K562 (cell line): ENCODE measurements at regions not wholly inside any gene's neighbourhood (a gene's known extent, or its start where the extent isn't known, plus 50 kb on each side); places are given as distances from the start of the nearest gene placed in this dataset.

Source experiments
- ATAC-seq: fragments of 200-7000 bp; cut with Tn5 transposase; 3 replicates; pipeline ENCODE4 v1.9.1; 2020; ENCODE audit warnings: moderate library complexity
- BruUV-seq: library from RNA; stranded (reverse); fragments of 400-500 nt; replicated peaks from 2 replicates; lab custom pipeline; 2021; lab: Mats Ljungman, UMichigan
- CTCF ChIA-PET: fragments of 300-600 bp; formaldehyde crosslinking; extraction: SDS; loops from one replicate; lab custom pipeline; 2021; ENCODE audit warnings: low intra/inter-chr PET ratio; lab: Yijun Ruan, JAX
- POLR2A ChIA-PET: fragments of 300-600, 350-650 bp; sonication (Branson Sonifier 250); formaldehyde crosslinking; extraction: SDS; loops from one replicate; lab custom pipeline; 2021; ENCODE audit warnings: antibody characterized with exemption, inconsistent platforms; lab: Yijun Ruan, JAX
- DNase-seq, 4 experiments: peaks; one replicate each; pipeline versions ENCODE4 v3.0.0 to v3.0.0-alpha.2; 2011 to 2018; ENCODE audit warnings: low spot score in 3 of 4, mixed read lengths in 3 of 4; ENCODE audit errors: extremely low read depth in 1 of 4
- FAIRE-seq: peaks from 2 replicates; lab custom pipeline; 2011; peaks lifted over from hg19 to GRCh38; lab: Jason Lieb, UNC
- H2AFZ ChIP-seq: 2 replicates; pipeline ENCODE4 v1.6.0; 2011; ENCODE audit warnings: low read depth, low read length, control low read depth, inconsistent platforms
- H3K27ac ChIP-seq: fragments of 200-600 bp; 3 replicates; pipeline ENCODE4 v1.8.0; 2011; ENCODE audit warnings: low read depth, mild to moderate bottlenecking, control low read depth, inconsistent platforms, low read length, moderate library complexity, mixed read lengths; ENCODE audit errors: extremely low read depth
- H3K27me3 ChIP-seq, 2 experiments: fragments of 300-600 bp in 1 of 2; 2 replicates in 1 of 2; 3 replicates in 1 of 2; pipeline versions ENCODE4 v1.6.0 to v1.8.0; 2011; ENCODE audit warnings: inconsistent platforms in 2 of 2, low read length in 2 of 2, mild to moderate bottlenecking in 1 of 2, mixed read lengths in 1 of 2, moderate library complexity in 1 of 2; ENCODE audit not compliant: control insufficient read depth in 2 of 2, insufficient read depth in 2 of 2
- H3K36me3 ChIP-seq: fragments of 300-600 bp; 3 replicates; pipeline ENCODE4 v1.8.0; 2011; ENCODE audit warnings: mild to moderate bottlenecking, low read length, inconsistent platforms; ENCODE audit not compliant: control insufficient read depth, insufficient read depth
- H3K4me1 ChIP-seq, 2 experiments: fragments of 200-600 bp in 1 of 2; replicated peaks in 1 of 2; 2 replicates in 1 of 2; 3 replicates in 1 of 2; pipeline versions ENCODE4 v1.5.1 to v1.8.0; 2011; ENCODE audit warnings: inconsistent platforms in 2 of 2, low read length in 2 of 2, mild to moderate bottlenecking in 1 of 2, mixed read lengths in 1 of 2, moderate library complexity in 1 of 2; ENCODE audit not compliant: control insufficient read depth in 2 of 2, insufficient read depth in 2 of 2
- H3K4me2 ChIP-seq: 2 replicates; pipeline ENCODE4 v1.6.1; 2011; ENCODE audit warnings: low read length, control low read depth, inconsistent platforms, mixed read lengths; ENCODE audit not compliant: insufficient read depth
- H3K4me3 ChIP-seq: fragments of 200-600 bp; sonication (generic), shearing (Covaris generic); 2 replicates; pipeline ENCODE4 v1.5.1; 2016; ENCODE audit warnings: control low read depth, inconsistent platforms
- H3K79me2 ChIP-seq: fragments of 200-600 bp; 3 replicates; pipeline ENCODE4 v1.8.0; 2011; ENCODE audit warnings: low read length, inconsistent platforms; ENCODE audit not compliant: control insufficient read depth, insufficient read depth
- H3K9ac ChIP-seq, 2 experiments: 2 replicates each; pipeline versions ENCODE4 v1.6.0 to v1.6.1; 2011; ENCODE audit warnings: low read depth in 2 of 2, low read length in 2 of 2, control low read depth in 1 of 2, inconsistent platforms in 1 of 2, mild to moderate bottlenecking in 1 of 2, mixed read lengths in 1 of 2; ENCODE audit not compliant: insufficient read depth in 1 of 2
- H3K9me1 ChIP-seq: one replicate; pipeline ENCODE4 v1.6.0; 2011; ENCODE audit warnings: inconsistent platforms, mild to moderate bottlenecking, low read length, moderate library complexity; ENCODE audit not compliant: control insufficient read depth, insufficient read depth
- H3K9me3 ChIP-seq: replicated peaks from 2 replicates; pipeline ENCODE4 v1.5.1; 2011; ENCODE audit warnings: low read depth, low read length, inconsistent platforms; ENCODE audit not compliant: control insufficient read depth, insufficient read depth
- H4K20me1 ChIP-seq: replicated peaks from 2 replicates; pipeline ENCODE4 v1.6.1; 2011; ENCODE audit warnings: low read length, inconsistent platforms, mixed read lengths; ENCODE audit not compliant: control insufficient read depth, insufficient read depth
- C11orf30 ChIP-seq: fragments of 450-650 bp; IDR thresholded peaks from 2 replicates; pipeline ENCODE4 v1.6.1; 2016; ENCODE audit warnings: low read depth, mild to moderate bottlenecking
- CEBPB ChIP-seq: fragments of 450-650 bp; IDR thresholded peaks from 2 replicates; pipeline ENCODE4 v1.6.1; 2016; ENCODE audit warnings: missing genetic modification characterization, missing compliant biosample characterization
- POLR3G ChIP-seq: IDR thresholded peaks from 2 replicates; pipeline ENCODE4 v1.6.1; 2011; ENCODE audit not compliant: insufficient read length, insufficient replicate concordance; ENCODE audit errors: extremely low read depth
- POU5F1 ChIP-seq: fragments of 150-350 bp; IDR thresholded peaks from 2 replicates; pipeline ENCODE4 v1.6.1; 2014; ENCODE audit warnings: borderline replicate concordance, low read length, low read depth, mild to moderate bottlenecking; ENCODE audit not compliant: partially characterized antibody
- RBM39 ChIP-seq: fragments of 200-400 bp; formaldehyde crosslinking; optimal IDR thresholded peaks from 2 replicates; pipeline ENCODE3; 2018; ENCODE audit warnings: low read depth, low read length
- ZBTB1 ChIP-seq: sonication (generic); formaldehyde crosslinking; IDR thresholded peaks from 2 replicates; pipeline ENCODE4 v1.8.1; 2023; ENCODE audit warnings: missing genetic modification reagents, low read depth, mild to moderate bottlenecking, borderline replicate concordance
- ZBTB26 ChIP-seq: fragments of 450-650 bp; formaldehyde crosslinking; IDR thresholded peaks from 2 replicates; pipeline ENCODE4 v1.4.0; 2022; ENCODE audit warnings: missing genetic modification characterization
- ZC3H11A ChIP-seq: IDR thresholded peaks from 2 replicates; pipeline ENCODE4 v1.6.1; 2012; ENCODE audit warnings: low read depth, low read length, improper control_type of control experiment
- ZNF316 ChIP-seq: fragments of 450-650 bp; IDR thresholded peaks from 2 replicates; pipeline ENCODE4 v1.6.1; 2016
- WGBS: fragments of 100-300 bp; shearing (Covaris generic); methylation state at CpG from one replicate; pipeline ENCODE4 v1.1.6; 2016; ENCODE audit warnings: low coverage, mixed read lengths; ENCODE audit not compliant: insufficient coverage; ENCODE audit errors: missing lambda C conversion rate; 5-methylcytosine and 5-hydroxymethylcytosine counted together
- in situ Hi-C: fragments of 300-500 bp; cut with MboI; formaldehyde crosslinking; loops from 4 replicates; pipeline ENCODE4 v1.15.0; 2018; ENCODE audit warnings: inconsistent platforms, mixed read lengths
- intact Hi-C: fragments of 100-400 bp; cut with micrococcal nuclease; formaldehyde crosslinking; loops from 2 replicates; pipeline ENCODE4 v1.14.2; 2022

GRCh38 chr7:112997831-112998230, 88.8 kb downstream of the GPR85 start:
- Histone ChIP-seq H3K4me1 (no peaks in the 10 kb centered on the region), H3K9me1 (no peaks in the 10 kb centered on the region), H2AFZ (no peak overlapping the region), H3K79me2 (no peaks in the 10 kb centered on the region), H3K9ac (no peak overlapping the region), H3K4me3 (no peak overlapping the region), H4K20me1 (no peaks in the 10 kb centered on the region), H3K27me3 (no peaks in the 10 kb centered on the region), H3K9me3 (no peaks in the 10 kb centered on the region), H3K27ac (no peak overlapping the region), H3K36me3 (no peaks in the 10 kb centered on the region), H3K4me2 (no peak overlapping the region)
- no peak for ATAC-seq
- in situ Hi-C loops (no loop called here), intact Hi-C loops (no loop called here)
- BruUV-seq: no TSS peak
- TF ChIP-seq CEBPB (tag) (0 out of 2 replicates have a peak, but pooled peaks have one; percentile 11), ZC3H11A (no peak)
- no peak for DNase-seq
- FAIRE-seq: no peak
- WGBS: 9% methylated on average over 2 of the region's 2 CpGs
- ChIA-PET POLR2A (interaction anchor here (0.6 kb wide), 1 partner anchor 13 kb away, joined by 3 read pairs; no protein-coding TSS in a partner anchor), CTCF (no interaction called here)

DNA sequence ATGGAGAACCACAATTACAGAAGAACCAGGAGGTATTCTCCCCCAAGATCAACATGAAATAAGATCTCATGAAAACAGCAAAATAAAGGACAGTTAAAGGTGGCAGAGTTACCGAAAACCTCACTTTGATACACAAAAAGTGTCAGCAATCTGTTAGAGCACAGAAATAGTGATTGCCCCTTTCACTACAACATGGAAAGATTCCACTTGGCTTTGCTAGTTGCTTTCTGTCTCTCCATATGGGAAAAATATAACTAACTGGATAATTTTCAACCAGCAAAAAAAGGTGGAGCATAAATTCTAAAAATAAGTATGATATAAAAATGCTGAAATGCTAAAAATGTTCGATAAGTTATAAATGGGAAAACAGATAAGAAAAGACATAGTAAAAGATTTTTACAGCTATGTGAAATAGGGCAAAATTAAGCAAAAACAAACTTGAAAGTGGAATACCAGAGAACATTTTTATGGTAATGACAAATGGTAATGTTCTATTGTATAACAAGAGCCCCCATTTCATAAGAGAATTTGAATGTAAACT, 90.2 kb downstream of the GPR85 start:
- POLR2A ChIA-PET: no interaction called here
- Histone ChIP-seq H3K79me2 (no peaks in the 10 kb centered on the region), H4K20me1 (no peaks in the 10 kb centered on the region), H3K27me3 (no peaks in the 10 kb centered on the region), H3K9ac (no peak overlapping the region), H3K4me2 (no peak overlapping the region), H3K36me3 (no peaks in the 10 kb centered on the region), H3K4me3 (no peak overlapping the region), H3K9me1 (no peaks in the 10 kb centered on the region), H3K9me3 (no peaks in the 10 kb centered on the region), H3K27ac (no peak overlapping the region), H2AFZ (no peak overlapping the region), H3K4me1 (no peaks in the 10 kb centered on the region)
- no peak for DNase-seq
- BruUV-seq: no TSS peak
- TF ChIP-seq ZBTB1 (CRISPR knock-in tag) (no peak), POU5F1 (no peak), ZNF316 (peak; percentile 57), POLR3G (no peak), C11orf30 (peak; percentile 60; the same call in 1 of the 2 replicates), ZBTB26 (CRISPR knock-in tag) (no peak), RBM39 (no peak)
- in situ Hi-C loops: no loop called here
- no peak for ATAC-seq
- FAIRE-seq: no peak
- CTCF ChIA-PET: no interaction called here
- intact Hi-C loops: no loop called here
- WGBS: 2% methylated on average over 2 of the region's 2 CpGs
